DOHH2 (cell line): ENCODE measurements at regions not wholly inside any gene's neighbourhood (a gene's known extent, or its start where the extent isn't known, plus 50 kb on each side); places are given as distances from the start of the nearest gene placed in this dataset.

Experiments used
- H3F3A ChIP-seq: fragments of 200-600 bp; sonication (generic), shearing (Covaris generic); 2 replicates; pipeline ENCODE4 v1.6.0; 2016; ENCODE audit warnings: antibody characterized with exemption, mild to moderate bottlenecking; ENCODE audit not compliant: control insufficient read depth, insufficient read depth
- H3K27ac ChIP-seq: fragments of 200-600 bp; sonication (generic); 2 replicates; pipeline ENCODE4 v1.5.1; 2014; ENCODE audit warnings: low read depth, mild to moderate bottlenecking, low read length, moderate library complexity
- H3K27me3 ChIP-seq: fragments of 200-600 bp; sonication (generic); 2 replicates; pipeline ENCODE4 v1.6.1; 2014; ENCODE audit warnings: mild to moderate bottlenecking, low read length, mixed read lengths; ENCODE audit not compliant: control insufficient read depth
- H3K36me3 ChIP-seq: fragments of 200-600 bp; sonication (generic); 2 replicates; pipeline ENCODE4 v1.6.1; 2014; ENCODE audit warnings: mild to moderate bottlenecking, low read length, moderate library complexity, mixed read lengths; ENCODE audit not compliant: control insufficient read depth
- H3K4me1 ChIP-seq: fragments of 200-600 bp; sonication (generic); 2 replicates; pipeline ENCODE4 v1.6.1; 2014; ENCODE audit warnings: mild to moderate bottlenecking, low read length, mixed read lengths; ENCODE audit not compliant: control insufficient read depth
- H3K4me2 ChIP-seq: fragments of 200-600 bp; sonication (generic); 2 replicates; pipeline ENCODE4 v1.6.0; 2014; ENCODE audit warnings: mild to moderate bottlenecking, low read length, moderate library complexity
- H3K4me3 ChIP-seq: fragments of 200-600 bp; sonication (generic); 2 replicates; pipeline ENCODE4 v1.5.1; 2014; ENCODE audit warnings: mild to moderate bottlenecking, low read length, mixed read lengths
- H3K79me2 ChIP-seq: fragments of 200-600 bp; sonication (generic); 2 replicates; pipeline ENCODE4 v1.6.1; 2014; ENCODE audit warnings: mild to moderate bottlenecking, low read length, mixed read lengths; ENCODE audit not compliant: control insufficient read depth
- H3K9me2 ChIP-seq: fragments of 200-600 bp; sonication (generic); replicated peaks from 2 replicates; pipeline ENCODE4 v1.6.1; 2014; ENCODE audit warnings: mild to moderate bottlenecking, low read length, mixed read lengths; ENCODE audit not compliant: control insufficient read depth
- H3K9me3 ChIP-seq: fragments of 200-600 bp; sonication (generic); 2 replicates; pipeline ENCODE4 v1.6.1; 2014; ENCODE audit warnings: antibody characterized with exemption, low read length, mixed read lengths; ENCODE audit not compliant: control insufficient read depth, insufficient read depth
- H4K20me1 ChIP-seq: fragments of 200-600 bp; sonication (generic); 2 replicates; pipeline ENCODE4 v1.6.0; 2014; ENCODE audit warnings: low read depth, mild to moderate bottlenecking, antibody characterized with exemption, low read length, moderate library complexity; ENCODE audit not compliant: control insufficient read depth, insufficient read depth
- EZH2phosphoT487 ChIP-seq: fragments of 200-600 bp; sonication (generic); IDR thresholded peaks from 2 replicates; pipeline ENCODE4 v1.6.1; 2017; ENCODE audit warnings: borderline replicate concordance, mild to moderate bottlenecking, antibody characterized with exemption, low read length, moderate library complexity, mixed read lengths
- TF ChIP-seq, protein P1 (sequence below): fragments of 200-600 bp; sonication (generic); IDR thresholded peaks from one replicate; pipeline ENCODE4 v1.5.1; 2014; ENCODE audit warnings: antibody characterized with exemption, mild to moderate bottlenecking, low read depth, low read length; ENCODE audit not compliant: poor library complexity, severe bottlenecking

DNA sequence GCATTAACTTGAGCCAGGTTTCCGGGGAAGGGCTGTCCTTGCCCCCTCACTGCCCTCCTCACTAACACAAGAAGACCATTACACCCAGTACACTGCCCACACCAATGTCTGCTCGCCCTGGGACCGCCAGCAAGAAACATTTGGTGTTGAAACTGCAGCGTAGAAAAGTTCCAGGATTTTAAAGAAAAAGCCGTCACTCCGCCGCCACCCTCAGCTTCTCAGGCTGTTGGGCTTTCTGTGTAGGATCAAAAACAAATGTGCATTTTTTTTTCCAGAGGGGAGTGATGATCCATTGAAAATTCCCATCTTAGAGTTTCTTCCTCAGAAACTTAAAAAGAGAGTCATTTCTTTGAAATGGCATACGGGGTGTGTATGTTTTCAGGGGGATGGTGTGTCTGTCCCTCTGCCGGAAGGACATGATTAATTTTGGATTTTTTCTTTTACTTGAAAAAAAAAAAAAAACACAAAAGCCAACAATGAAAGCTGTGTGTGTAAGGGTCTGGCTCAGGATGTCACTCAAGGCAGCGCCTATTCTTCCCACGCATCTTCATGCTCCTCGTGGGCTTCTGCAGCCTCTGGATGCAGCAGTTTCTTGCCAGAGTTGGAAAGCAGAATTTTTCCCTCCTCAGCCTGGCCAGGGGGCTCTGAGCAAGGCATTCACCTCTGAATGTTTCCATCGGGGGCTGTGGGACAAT, 184.9 kb downstream of the GLI2 start:
- Histone ChIP-seq H3K36me3 (no peaks in the 10 kb centered on the region), H3K4me1 (no peaks in the 10 kb centered on the region), H3K79me2 (no peaks in the 10 kb centered on the region), H3F3A (no peaks in the 10 kb centered on the region), H3K4me2 (no peak overlapping the region), H3K4me3 (no peak overlapping the region), H4K20me1 (no peaks in the 10 kb centered on the region), H3K27ac (no peak overlapping the region), H3K9me2 (no peaks in the 10 kb centered on the region), H3K27me3 (no peaks in the 10 kb centered on the region), H3K9me3 (no peaks in the 10 kb centered on the region)
- TF ChIP-seq EZH2phosphoT487 = no peak
- TF ChIP-seq, protein P1, sequence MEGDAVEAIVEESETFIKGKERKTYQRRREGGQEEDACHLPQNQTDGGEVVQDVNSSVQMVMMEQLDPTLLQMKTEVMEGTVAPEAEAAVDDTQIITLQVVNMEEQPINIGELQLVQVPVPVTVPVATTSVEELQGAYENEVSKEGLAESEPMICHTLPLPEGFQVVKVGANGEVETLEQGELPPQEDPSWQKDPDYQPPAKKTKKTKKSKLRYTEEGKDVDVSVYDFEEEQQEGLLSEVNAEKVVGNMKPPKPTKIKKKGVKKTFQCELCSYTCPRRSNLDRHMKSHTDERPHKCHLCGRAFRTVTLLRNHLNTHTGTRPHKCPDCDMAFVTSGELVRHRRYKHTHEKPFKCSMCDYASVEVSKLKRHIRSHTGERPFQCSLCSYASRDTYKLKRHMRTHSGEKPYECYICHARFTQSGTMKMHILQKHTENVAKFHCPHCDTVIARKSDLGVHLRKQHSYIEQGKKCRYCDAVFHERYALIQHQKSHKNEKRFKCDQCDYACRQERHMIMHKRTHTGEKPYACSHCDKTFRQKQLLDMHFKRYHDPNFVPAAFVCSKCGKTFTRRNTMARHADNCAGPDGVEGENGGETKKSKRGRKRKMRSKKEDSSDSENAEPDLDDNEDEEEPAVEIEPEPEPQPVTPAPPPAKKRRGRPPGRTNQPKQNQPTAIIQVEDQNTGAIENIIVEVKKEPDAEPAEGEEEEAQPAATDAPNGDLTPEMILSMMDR = no peak

DNA sequence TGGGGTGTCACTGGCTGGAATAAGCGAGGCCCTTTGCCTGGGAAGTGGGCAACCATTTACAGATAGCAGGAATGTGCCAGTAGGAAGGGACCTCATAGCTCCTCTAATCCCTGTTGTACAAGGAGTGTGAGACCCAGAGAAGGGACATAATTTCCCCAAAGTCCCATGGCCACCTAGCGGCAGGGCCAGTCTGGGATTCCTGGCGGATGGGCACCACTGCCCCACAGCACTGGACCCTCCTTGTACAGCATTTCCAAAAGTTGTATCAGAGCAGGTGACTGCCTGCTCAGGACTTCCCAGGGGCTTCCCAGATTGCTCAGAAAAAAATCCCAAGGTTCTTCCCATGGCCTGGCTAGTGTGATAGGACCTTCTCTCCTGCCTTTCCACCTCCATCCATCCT, 185.8 kb downstream of the GLI2 start:
- no peaks in the 10 kb centered on the region for H3F3A ChIP-seq

DNA sequence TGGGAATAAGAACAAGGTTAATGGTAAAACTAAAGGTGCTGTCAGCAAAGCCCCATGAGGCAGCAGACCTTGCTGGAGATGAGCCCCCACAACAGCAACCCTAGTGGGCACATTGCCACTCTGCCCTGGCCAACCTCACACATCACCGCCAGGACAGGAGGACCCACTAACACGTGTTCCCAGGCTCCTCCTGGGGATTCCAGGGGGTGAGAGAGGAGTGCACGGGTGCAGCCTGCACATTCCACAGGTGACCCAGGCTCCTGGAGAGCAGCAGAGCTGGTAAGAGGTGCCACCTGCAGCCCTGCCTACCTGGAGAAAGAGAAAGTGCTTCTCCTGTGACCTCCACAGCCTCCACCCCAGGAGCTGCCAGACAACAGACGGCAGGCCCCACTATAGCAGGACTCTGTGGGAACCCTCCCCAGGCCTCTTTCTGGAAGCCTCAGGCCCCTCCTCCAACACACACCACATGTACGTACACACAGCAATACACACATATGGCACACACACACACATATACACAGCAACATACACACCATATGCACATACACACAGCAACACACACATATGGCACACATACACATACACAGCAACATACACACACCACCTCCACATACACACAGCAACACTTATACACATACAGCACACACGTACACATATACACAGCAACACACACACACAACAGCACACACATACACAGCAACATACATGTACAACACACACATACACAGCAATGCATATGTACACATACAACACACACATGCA, 187.1 kb downstream of the GLI2 start:
- Histone ChIP-seq H3K79me2 (no peaks in the 10 kb centered on the region), H4K20me1 (no peaks in the 10 kb centered on the region), H3K27ac (no peak overlapping the region), H3F3A (no peaks in the 10 kb centered on the region), H3K27me3 (no peaks in the 10 kb centered on the region), H3K9me2 (no peaks in the 10 kb centered on the region), H3K4me1 (no peaks in the 10 kb centered on the region), H3K36me3 (no peaks in the 10 kb centered on the region), H3K4me3 (no peak overlapping the region), H3K9me3 (no peaks in the 10 kb centered on the region), H3K4me2 (no peak overlapping the region)
- TF ChIP-seq, protein P1 = no peak
- no peak for TF ChIP-seq EZH2phosphoT487

More for the DNA sequence above, 185.8 kb downstream of the GLI2 start:
- Histone ChIP-seq H3K4me3 (no peak overlapping the region), H3K27ac (no peak overlapping the region), H3K36me3 (no peaks in the 10 kb centered on the region), H3K9me3 (no peaks in the 10 kb centered on the region), H3K27me3 (no peaks in the 10 kb centered on the region), H3K4me2 (no peak overlapping the region), H3K9me2 (no peaks in the 10 kb centered on the region), H3K79me2 (no peaks in the 10 kb centered on the region), H4K20me1 (no peaks in the 10 kb centered on the region), H3K4me1 (no peaks in the 10 kb centered on the region)
- TF ChIP-seq, protein P1 = no peak
- TF ChIP-seq EZH2phosphoT487 = no peak
